Activated CD8-positive, alpha-beta memory T cell treated with anti-CD3 and anti-CD28 coated beads, Interleukin-2, amount 10 ng/mL, durations not matched to agents 7 days and 5 days (primary cell): ENCODE measurements at regions not wholly inside any gene's neighbourhood (a gene's known extent, or its start where the extent isn't known, plus 50 kb on each side); places are given as distances from the start of the nearest gene placed in this dataset.

Source experiments
- ATAC-seq: fragments of 150-1000 bp; cut with Tn5 transposase; one replicate; pipeline ENCODE4 v1.10.0; 2021; ENCODE audit warnings: moderate library complexity
- CTCF ChIA-PET: fragments of 350-600 bp; sonication (Branson Sonifier 250); formaldehyde crosslinking; loops from one replicate; lab custom pipeline; 2021; ENCODE audit warnings: antibody characterized with exemption; lab: Charles Lee
- DNase-seq: peaks from one replicate; pipeline ENCODE4 v3.0.0-alpha.2; 2020
- H3K27ac Mint-ChIP-seq: one replicate; pipeline ENCODE4 v1.8.0; 2021; ENCODE audit warnings: mild to moderate bottlenecking, mixed read lengths
- H3K27me3 Mint-ChIP-seq: one replicate; pipeline ENCODE4 v1.8.0; 2021; ENCODE audit warnings: mixed read lengths
- H3K36me3 Mint-ChIP-seq: one replicate; pipeline ENCODE4 v1.8.0; 2021; ENCODE audit warnings: mild to moderate bottlenecking, mixed read lengths
- H3K4me1 Mint-ChIP-seq: one replicate; pipeline ENCODE4 v1.8.0; 2021; ENCODE audit warnings: mixed read lengths
- H3K4me3 Mint-ChIP-seq: one replicate; pipeline ENCODE4 v1.8.0; 2021; ENCODE audit warnings: mild to moderate bottlenecking, moderate library complexity, mixed read lengths
- H3K9me3 Mint-ChIP-seq: one replicate; pipeline ENCODE4 v1.8.0; 2022; ENCODE audit warnings: low read depth, mixed read lengths

- CTCF ChIA-PET: no interaction called here
- ATAC-seq (no peak), DNase-seq (no peak)
- Mint-ChIP-seq H3K9me3 (peaks cover 9% of the 10 kb centered on the region), H3K4me1 (no peaks in the 10 kb centered on the region), H3K4me3 (no peak overlapping the region), H3K27me3 (no peaks in the 10 kb centered on the region), H3K27ac (no peak overlapping the region), H3K36me3 (no peaks in the 10 kb centered on the region)
Observed at GRCh38 chr17:71166311-71166710, 954.5 kb upstream of the SOX9 start.

GRCh38 chr17:71168053-71168741, 952.6 kb upstream of the SOX9 start:
- Mint-ChIP-seq H3K27ac (no peak overlapping the region), H3K36me3 (no peaks in the 10 kb centered on the region), H3K9me3 (peaks cover 14% of the 10 kb centered on the region), H3K27me3 (no peaks in the 10 kb centered on the region), H3K4me3 (no peak overlapping the region), H3K4me1 (no peaks in the 10 kb centered on the region)
- CTCF ChIA-PET: no interaction called here
- ATAC-seq: no peak
- DNase-seq: no peak

GRCh38 chr17:71170070-71170469, 950.8 kb upstream of the SOX9 start:
- CTCF ChIA-PET: no interaction called here
- H3K27me3 Mint-ChIP-seq: no peaks in the 10 kb centered on the region
- peaks cover 12% of the 10 kb centered on the region for H3K9me3 Mint-ChIP-seq

GRCh38 chr17:71171270-71171669, 949.5 kb upstream of the SOX9 start:
- DNase-seq (no peak), ATAC-seq (no peak)
- Mint-ChIP-seq H3K4me1 (no peaks in the 10 kb centered on the region), H3K36me3 (no peaks in the 10 kb centered on the region), H3K27ac (no peak overlapping the region), H3K27me3 (no peaks in the 10 kb centered on the region), H3K9me3 (peaks cover 9% of the 10 kb centered on the region), H3K4me3 (no peak overlapping the region)
- CTCF ChIA-PET: no interaction called here

More at GRCh38 chr17:71170070-71170469, 950.8 kb upstream of the SOX9 start:
- H3K4me3 Mint-ChIP-seq: no peak overlapping the region
- H3K36me3 Mint-ChIP-seq: no peaks in the 10 kb centered on the region
- DNase-seq (no peak), ATAC-seq (no peak)
- H3K4me1 Mint-ChIP-seq: no peaks in the 10 kb centered on the region
- no peak overlapping the region for H3K27ac Mint-ChIP-seq

- Mint-ChIP-seq H3K4me1 (no peaks in the 10 kb centered on the region), H3K9me3 (peaks cover 6% of the 10 kb centered on the region), H3K36me3 (no peaks in the 10 kb centered on the region), H3K27ac (no peak overlapping the region), H3K4me3 (no peak overlapping the region), H3K27me3 (no peaks in the 10 kb centered on the region)
- CTCF ChIA-PET: no interaction called here
- ATAC-seq (no peak), DNase-seq (no peak)
Observed at GRCh38 chr17:71173991-71174390, 946.8 kb upstream of the SOX9 start.

GRCh38 chr17:71176331-71176730, 944.5 kb upstream of the SOX9 start:
- Mint-ChIP-seq H3K36me3 (no peaks in the 10 kb centered on the region), H3K4me3 (no peak overlapping the region), H3K27ac (no peak overlapping the region), H3K9me3 (peaks cover 6% of the 10 kb centered on the region), H3K4me1 (no peaks in the 10 kb centered on the region), H3K27me3 (no peaks in the 10 kb centered on the region)
- ATAC-seq (no peak), DNase-seq (no peak)
- CTCF ChIA-PET: no interaction called here

- DNase-seq: no peak
Observed at GRCh38 chr17:71176928-71177443, 943.8 kb upstream of the SOX9 start.

GRCh38 chr17:71180801-71181385, 939.9 kb upstream of the SOX9 start:
- Mint-ChIP-seq H3K36me3 (no peaks in the 10 kb centered on the region), H3K9me3 (peaks cover 3% of the 10 kb centered on the region), H3K27me3 (no peaks in the 10 kb centered on the region), H3K27ac (no peak overlapping the region), H3K4me3 (no peak overlapping the region), H3K4me1 (no peaks in the 10 kb centered on the region)
- ATAC-seq: no peak
- CTCF ChIA-PET: no interaction called here
- DNase-seq: no peak

More at GRCh38 chr17:71176928-71177443, 943.8 kb upstream of the SOX9 start:
- ATAC-seq: no peak
- Mint-ChIP-seq H3K27ac (no peak overlapping the region), H3K36me3 (no peaks in the 10 kb centered on the region), H3K27me3 (no peaks in the 10 kb centered on the region), H3K9me3 (peaks cover 2% of the 10 kb centered on the region), H3K4me3 (no peak overlapping the region), H3K4me1 (no peaks in the 10 kb centered on the region)
- CTCF ChIA-PET: no interaction called here

GRCh38 chr17:71183066-71183660, 937.7 kb upstream of the SOX9 start:
- DNase-seq: no peak
- H3K36me3 Mint-ChIP-seq: no peaks in the 10 kb centered on the region

GRCh38 chr17:71184716-71185115, 936.1 kb upstream of the SOX9 start:
- H3K9me3 Mint-ChIP-seq: peaks cover 14% of the 10 kb centered on the region
- DNase-seq: no peak
- CTCF ChIA-PET: no interaction called here
- H3K36me3 Mint-ChIP-seq: no peaks in the 10 kb centered on the region
- no peaks in the 10 kb centered on the region for H3K4me1 Mint-ChIP-seq
- H3K27ac Mint-ChIP-seq: no peak overlapping the region
- H3K4me3 Mint-ChIP-seq: no peak overlapping the region
- no peak for ATAC-seq
- H3K27me3 Mint-ChIP-seq: no peaks in the 10 kb centered on the region

More at GRCh38 chr17:71183066-71183660, 937.7 kb upstream of the SOX9 start:
- no peak overlapping the region for H3K27ac Mint-ChIP-seq
- no peaks in the 10 kb centered on the region for H3K27me3 Mint-ChIP-seq
- no peak overlapping the region for H3K4me3 Mint-ChIP-seq
- no peak for ATAC-seq
- peaks cover 11% of the 10 kb centered on the region for H3K9me3 Mint-ChIP-seq
- CTCF ChIA-PET: interaction anchor here (0.6 kb wide), 1 partner anchor 922 kb away, joined by 3 read pairs; no protein-coding TSS in a partner anchor
- no peaks in the 10 kb centered on the region for H3K4me1 Mint-ChIP-seq

GRCh38 chr17:71187145-71187878, 933.5 kb upstream of the SOX9 start:
- Mint-ChIP-seq H3K9me3 (peaks cover 24% of the 10 kb centered on the region), H3K36me3 (no peaks in the 10 kb centered on the region), H3K4me3 (no peak overlapping the region), H3K4me1 (no peaks in the 10 kb centered on the region), H3K27ac (no peak overlapping the region), H3K27me3 (no peaks in the 10 kb centered on the region)
- ATAC-seq (no peak), DNase-seq (no peak)
- CTCF ChIA-PET: no interaction called here

GRCh38 chr17:71188811-71189492, 931.9 kb upstream of the SOX9 start:
- Mint-ChIP-seq H3K4me1 (no peaks in the 10 kb centered on the region), H3K4me3 (no peak overlapping the region), H3K9me3 (peaks cover 24% of the 10 kb centered on the region), H3K36me3 (no peaks in the 10 kb centered on the region), H3K27ac (no peak overlapping the region), H3K27me3 (no peaks in the 10 kb centered on the region)
- CTCF ChIA-PET: no interaction called here
- DNase-seq (no peak), ATAC-seq (no peak)

- CTCF ChIA-PET: no interaction called here
- no peak overlapping the region for H3K27ac Mint-ChIP-seq
Observed at GRCh38 chr17:71189493-71189831, 931.4 kb upstream of the SOX9 start.

More at GRCh38 chr17:71189493-71189831, 931.4 kb upstream of the SOX9 start:
- no peak overlapping the region for H3K4me3 Mint-ChIP-seq
- H3K27me3 Mint-ChIP-seq: no peaks in the 10 kb centered on the region
- no peak for DNase-seq
- H3K36me3 Mint-ChIP-seq: no peaks in the 10 kb centered on the region
- ATAC-seq: no peak
- peaks cover 24% of the 10 kb centered on the region for H3K9me3 Mint-ChIP-seq
- no peaks in the 10 kb centered on the region for H3K4me1 Mint-ChIP-seq
